EH (cell line): ENCODE measurements at regions not wholly inside any gene's neighbourhood (a gene's known extent, or its start where the extent isn't known, plus 50 kb on each side); places are given as distances from the start of the nearest gene placed in this dataset.

ENCODE experiments used
- DNase-seq: peaks from one replicate; pipeline ENCODE4 v3.0.0-alpha.2; 2015; ENCODE audit warnings: low read depth

GRCh38 chr11:91241226-91241625 lies 983.4 kb upstream of the FAT3 start:
- DNase-seq = no peak

- DNase-seq = no peak
Observed at GRCh38 chr11:91239359-91239758, 985.3 kb upstream of the FAT3 start.

GRCh38 chr11:91231226-91231625 lies 993.4 kb upstream of the FAT3 start:
- DNase-seq = peak; percentile 44

DNA sequence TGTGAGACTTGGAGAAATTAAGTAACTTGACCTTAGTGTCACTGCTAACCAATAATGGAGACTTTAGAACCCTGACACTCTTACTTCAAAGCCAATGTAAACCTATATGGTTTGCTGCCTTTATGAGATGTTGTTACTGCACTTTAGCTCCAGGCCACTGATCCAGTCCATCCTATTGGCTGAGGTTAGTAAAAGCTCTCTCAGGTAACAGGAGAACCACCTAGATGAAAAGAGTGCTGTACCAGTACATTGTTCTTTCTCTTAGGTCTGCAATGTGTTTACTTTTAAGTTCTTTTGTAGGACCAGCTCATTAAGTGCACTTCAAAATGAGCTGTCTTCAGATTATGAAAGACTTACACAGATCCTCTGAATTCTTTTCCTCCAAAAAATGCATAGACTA lies 994.0 kb upstream of the FAT3 start:
- DNase-seq = no peak

GRCh38 chr11:91222830-91223229 lies 1000.0 kb upstream of the CHORDC1 start:
- no peak for DNase-seq

GRCh38 chr11:91220476-91221202 lies 997.8 kb upstream of the CHORDC1 start:
- DNase-seq = peak; percentile 54

GRCh38 chr11:91219535-91219934 lies 996.7 kb upstream of the CHORDC1 start:
- DNase-seq = peak; percentile 43

DNA sequence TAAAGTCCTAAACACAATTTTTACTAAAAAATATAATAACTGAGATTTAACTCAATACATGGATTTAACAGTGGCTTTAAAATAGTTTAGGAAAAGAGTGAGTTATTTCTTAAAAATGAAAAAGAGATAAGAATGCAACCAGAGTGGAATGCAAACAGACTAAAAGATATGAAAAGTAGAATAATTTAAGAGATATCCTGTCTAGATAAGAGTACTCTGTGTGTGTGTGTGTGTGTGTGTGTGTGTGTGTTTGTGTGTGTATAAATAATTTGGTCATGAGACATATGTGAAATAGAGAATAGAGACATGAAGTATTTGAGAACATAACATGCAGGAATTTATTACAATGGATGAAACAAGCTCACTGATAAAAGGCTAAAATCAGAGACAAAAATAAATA lies 986.9 kb upstream of the CHORDC1 start:
- DNase-seq = peak; percentile 1

GRCh38 chr11:91209306-91209705 lies 986.5 kb upstream of the CHORDC1 start:
- DNase-seq = no peak

DNA sequence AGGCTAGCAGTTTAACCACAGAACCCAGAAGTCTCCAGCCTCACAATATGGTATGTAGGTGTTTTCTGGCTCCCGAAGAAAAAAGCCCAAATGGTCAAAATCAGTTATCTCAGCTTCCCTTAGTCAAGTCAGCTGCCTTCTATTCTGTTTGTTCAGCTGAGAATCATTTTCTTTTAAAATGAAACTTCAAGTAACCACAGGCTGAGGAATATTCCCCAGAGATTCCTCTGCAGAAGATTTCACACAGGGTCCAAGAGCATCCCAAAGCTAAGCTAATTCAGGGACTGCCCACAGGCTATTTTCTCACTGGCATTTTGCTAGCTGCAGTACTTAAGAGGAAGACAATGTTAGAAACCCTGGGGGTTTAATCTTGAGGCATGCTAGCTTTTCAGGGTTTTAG lies 977.0 kb upstream of the CHORDC1 start:
- peak; percentile 35 for DNase-seq

- no peak for DNase-seq
Observed at GRCh38 chr11:91194546-91194945, 971.7 kb upstream of the CHORDC1 start.

GRCh38 chr11:91188484-91188883 lies 965.6 kb upstream of the CHORDC1 start:
- DNase-seq = no peak

GRCh38 chr11:91187314-91187713 lies 964.5 kb upstream of the CHORDC1 start:
- no peak for DNase-seq

- no peak for DNase-seq
Observed at GRCh38 chr11:91178366-91178765, 955.5 kb upstream of the CHORDC1 start.

GRCh38 chr11:91174734-91175133 lies 951.9 kb upstream of the CHORDC1 start:
- no peak for DNase-seq

GRCh38 chr11:91174193-91174592 lies 951.3 kb upstream of the CHORDC1 start:
- no peak for DNase-seq

DNA sequence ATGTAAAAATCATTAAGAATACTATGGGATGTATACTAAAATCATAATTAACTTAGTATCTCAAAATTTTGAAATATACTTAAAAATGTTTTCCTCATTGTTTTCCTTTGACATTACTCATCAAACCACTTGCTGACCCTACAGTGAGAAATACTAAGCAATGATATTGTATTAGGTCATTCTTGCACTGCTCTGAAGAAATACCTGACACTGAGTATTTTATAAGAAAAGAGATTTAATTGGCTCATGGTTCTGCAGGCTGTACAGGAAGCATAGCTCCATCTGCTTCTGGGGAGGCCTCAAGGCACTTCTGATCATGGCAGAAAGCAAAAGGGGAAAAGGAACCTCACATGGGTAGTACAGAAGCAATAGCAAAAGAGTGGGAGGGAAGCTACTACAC lies 950.9 kb upstream of the CHORDC1 start:
- no peak for DNase-seq

DNA sequence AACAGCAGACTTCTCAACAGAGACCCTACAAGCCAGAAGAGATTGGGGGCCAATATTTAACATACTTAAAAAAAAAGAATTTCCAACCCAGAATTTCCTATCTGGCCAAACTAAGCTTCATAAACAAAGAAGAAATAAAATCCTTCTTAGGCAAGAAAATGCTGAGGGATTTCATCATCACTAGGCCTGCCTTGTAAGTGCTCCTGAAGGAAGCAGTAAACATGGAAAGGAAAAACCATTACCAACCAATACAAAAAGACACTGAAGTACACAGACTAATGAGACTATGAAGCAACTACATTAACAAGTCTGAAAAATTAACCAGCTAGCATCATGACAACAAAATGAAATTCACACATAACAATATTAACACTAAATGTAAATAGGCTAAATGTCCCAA lies 947.9 kb upstream of the CHORDC1 start:
- DNase-seq = no peak

DNA sequence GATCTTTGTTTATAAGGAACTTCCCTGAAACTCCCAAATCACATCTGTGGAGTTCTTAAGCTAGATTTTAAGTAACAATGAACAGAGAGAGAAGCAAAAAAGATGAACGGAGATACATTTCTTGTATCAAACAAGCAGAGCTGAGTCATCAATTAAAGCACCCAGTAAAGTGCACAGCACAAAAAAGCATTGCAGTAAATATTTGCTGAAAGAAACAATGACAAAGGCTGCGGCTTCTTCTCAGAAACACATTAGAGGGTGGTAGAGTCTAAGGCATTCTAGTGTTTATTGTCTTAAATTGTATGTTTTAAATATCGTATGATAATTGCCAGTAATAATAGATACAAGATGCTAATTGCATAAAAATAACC lies 941.6 kb upstream of the CHORDC1 start:
- peak; percentile 5 for DNase-seq

GRCh38 chr11:91163619-91164451 lies 941.0 kb upstream of the CHORDC1 start:
- peak; percentile 49 for DNase-seq

DNA sequence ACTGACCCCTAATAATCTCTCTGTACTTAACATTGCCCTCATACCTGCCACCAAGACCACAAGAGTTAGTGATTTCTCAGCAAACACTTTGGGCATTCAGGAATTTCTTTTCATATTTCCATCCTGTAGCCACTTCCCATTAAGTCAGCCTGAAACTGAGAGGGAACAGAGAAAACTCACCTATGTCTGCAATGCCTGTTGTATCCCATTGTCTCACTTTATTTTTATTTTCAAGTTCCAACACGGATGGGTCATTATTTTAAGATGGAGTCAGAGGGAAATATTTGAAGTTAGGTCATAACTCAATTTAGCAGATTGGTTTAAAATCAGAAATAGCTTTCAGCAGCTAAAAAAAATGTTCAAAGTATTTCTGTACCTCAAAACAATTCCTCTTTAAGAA lies 937.8 kb upstream of the CHORDC1 start:
- no peak for DNase-seq

- peak; percentile 11 for DNase-seq
Observed at GRCh38 chr11:91158891-91159537, 936.2 kb upstream of the CHORDC1 start.

- DNase-seq = no peak
Observed at GRCh38 chr11:91158297-91158696, 935.4 kb upstream of the CHORDC1 start.
